GM12864 (cell line): ENCODE measurements at regions not wholly inside any gene's neighbourhood (a gene's known extent, or its start where the extent isn't known, plus 50 kb on each side); places are given as distances from the start of the nearest gene placed in this dataset.

Experiments used
- DNase-seq: peaks from one replicate; pipeline ENCODE4 v3.0.0-alpha.2; 2011; ENCODE audit warnings: low read depth
- H3K4me3 ChIP-seq: 2 replicates; pipeline ENCODE4 v1.5.1; 2011; ENCODE audit warnings: mild to moderate bottlenecking, low read depth, low read length, control low read depth
- TF ChIP-seq, protein P1 (sequence below): IDR thresholded peaks from 2 replicates; pipeline ENCODE4 v1.5.1; 2011; ENCODE audit warnings: low read depth, mild to moderate bottlenecking, moderate library complexity, low read length, control low read depth, inconsistent platforms; ENCODE audit errors: missing control alignments

- TF ChIP-seq, protein P1, sequence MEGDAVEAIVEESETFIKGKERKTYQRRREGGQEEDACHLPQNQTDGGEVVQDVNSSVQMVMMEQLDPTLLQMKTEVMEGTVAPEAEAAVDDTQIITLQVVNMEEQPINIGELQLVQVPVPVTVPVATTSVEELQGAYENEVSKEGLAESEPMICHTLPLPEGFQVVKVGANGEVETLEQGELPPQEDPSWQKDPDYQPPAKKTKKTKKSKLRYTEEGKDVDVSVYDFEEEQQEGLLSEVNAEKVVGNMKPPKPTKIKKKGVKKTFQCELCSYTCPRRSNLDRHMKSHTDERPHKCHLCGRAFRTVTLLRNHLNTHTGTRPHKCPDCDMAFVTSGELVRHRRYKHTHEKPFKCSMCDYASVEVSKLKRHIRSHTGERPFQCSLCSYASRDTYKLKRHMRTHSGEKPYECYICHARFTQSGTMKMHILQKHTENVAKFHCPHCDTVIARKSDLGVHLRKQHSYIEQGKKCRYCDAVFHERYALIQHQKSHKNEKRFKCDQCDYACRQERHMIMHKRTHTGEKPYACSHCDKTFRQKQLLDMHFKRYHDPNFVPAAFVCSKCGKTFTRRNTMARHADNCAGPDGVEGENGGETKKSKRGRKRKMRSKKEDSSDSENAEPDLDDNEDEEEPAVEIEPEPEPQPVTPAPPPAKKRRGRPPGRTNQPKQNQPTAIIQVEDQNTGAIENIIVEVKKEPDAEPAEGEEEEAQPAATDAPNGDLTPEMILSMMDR: no peak
- H3K4me3 ChIP-seq: no peak overlapping the region
- DNase-seq: no peak
Measured at GRCh38 chr3:145604851-145605250, 556.1 kb downstream of the PLOD2 start.

GRCh38 chr3:145620002-145620401, 541.0 kb downstream of the PLOD2 start:
- TF ChIP-seq, protein P1: no peak
- DNase-seq: no peak
- no peak overlapping the region for H3K4me3 ChIP-seq

- TF ChIP-seq, protein P1: no peak
- H3K4me3 ChIP-seq: no peak overlapping the region
- DNase-seq: no peak
Measured at GRCh38 chr3:145620486-145620885, 540.5 kb downstream of the PLOD2 start.

- DNase-seq: no peak
- H3K4me3 ChIP-seq: no peak overlapping the region
- TF ChIP-seq, protein P1: no peak
Measured at GRCh38 chr3:145623349-145623748, 537.6 kb downstream of the PLOD2 start.

- TF ChIP-seq, protein P1: no peak
- no peak overlapping the region for H3K4me3 ChIP-seq
- DNase-seq: no peak
Measured at GRCh38 chr3:145628211-145628610, 532.8 kb downstream of the PLOD2 start.

DNA sequence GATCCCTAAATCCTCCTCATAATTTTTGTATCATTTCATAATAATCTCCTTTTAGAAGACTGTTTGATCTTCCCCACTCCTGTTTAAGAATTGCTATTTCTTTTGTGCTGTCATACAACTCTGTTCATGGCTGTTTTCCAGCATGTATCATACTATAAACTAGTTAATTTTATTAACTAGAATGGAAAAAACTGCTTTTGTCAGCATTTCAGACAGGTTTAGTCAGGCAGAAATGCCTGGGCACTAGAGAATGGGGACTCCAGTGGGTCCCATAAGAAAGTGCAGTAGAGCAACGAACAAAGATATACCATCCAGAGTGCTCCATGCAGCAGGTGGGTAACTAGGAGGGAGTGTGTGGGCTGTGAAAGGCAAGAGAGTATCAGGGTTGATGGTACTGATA, 523.9 kb downstream of the PLOD2 start:
- no peak for DNase-seq
- no peak overlapping the region for H3K4me3 ChIP-seq
- TF ChIP-seq, protein P1: no peak

- TF ChIP-seq, protein P1: no peak
- no peak for DNase-seq
- H3K4me3 ChIP-seq: no peak overlapping the region
Measured at GRCh38 chr3:145639003-145639606, 521.9 kb downstream of the PLOD2 start.
